Omental fat pad (tissue), 3 donors: ENCODE measurements at regions not wholly inside any gene's neighbourhood (a gene's known extent, or its start where the extent isn't known, plus 50 kb on each side); places are given as distances from the start of the nearest gene placed in this dataset.

Source experiments
- ATAC-seq: fragments of 150-250 bp; one replicate; pipeline ENCODE4 v1.9.1; 2016; ENCODE audit warnings: mild to moderate bottlenecking, moderate library complexity; ENCODE audit not compliant: low FRiP score
- DNase-seq: peaks from one replicate; pipeline ENCODE4 v3.0.0-alpha.2; 2019; ENCODE audit warnings: low spot score
- TF ChIP-seq, protein P1 (sequence below), 3 donors: fragments of 450-650 bp; IDR thresholded peaks; one replicate each; pipeline ENCODE4 v1.5.1; 2016 to 2017; ENCODE audit warnings: antibody characterized with exemption in 3 of 3, mild to moderate bottlenecking in 3 of 3, moderate library complexity in 2 of 3

DNA sequence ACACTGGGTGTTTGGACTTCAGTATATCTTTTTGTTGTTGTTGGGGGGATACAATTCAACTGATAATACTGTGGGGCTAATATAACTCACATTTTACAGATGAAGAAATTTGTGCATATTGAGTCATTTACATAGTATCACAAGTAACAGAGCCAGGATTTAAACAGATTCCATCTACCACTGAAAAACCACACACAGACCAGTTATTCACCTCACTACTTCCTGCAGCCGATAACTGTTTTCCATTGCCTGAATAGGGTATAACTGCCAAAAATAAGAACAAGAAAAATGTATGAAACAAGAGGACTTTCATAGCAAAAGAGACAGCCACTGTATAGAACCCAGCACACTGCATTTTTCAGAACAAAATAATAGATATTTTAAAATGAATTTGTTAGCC, 215.8 kb upstream of the CNTN6 start:
- TF ChIP-seq, protein P1, sequence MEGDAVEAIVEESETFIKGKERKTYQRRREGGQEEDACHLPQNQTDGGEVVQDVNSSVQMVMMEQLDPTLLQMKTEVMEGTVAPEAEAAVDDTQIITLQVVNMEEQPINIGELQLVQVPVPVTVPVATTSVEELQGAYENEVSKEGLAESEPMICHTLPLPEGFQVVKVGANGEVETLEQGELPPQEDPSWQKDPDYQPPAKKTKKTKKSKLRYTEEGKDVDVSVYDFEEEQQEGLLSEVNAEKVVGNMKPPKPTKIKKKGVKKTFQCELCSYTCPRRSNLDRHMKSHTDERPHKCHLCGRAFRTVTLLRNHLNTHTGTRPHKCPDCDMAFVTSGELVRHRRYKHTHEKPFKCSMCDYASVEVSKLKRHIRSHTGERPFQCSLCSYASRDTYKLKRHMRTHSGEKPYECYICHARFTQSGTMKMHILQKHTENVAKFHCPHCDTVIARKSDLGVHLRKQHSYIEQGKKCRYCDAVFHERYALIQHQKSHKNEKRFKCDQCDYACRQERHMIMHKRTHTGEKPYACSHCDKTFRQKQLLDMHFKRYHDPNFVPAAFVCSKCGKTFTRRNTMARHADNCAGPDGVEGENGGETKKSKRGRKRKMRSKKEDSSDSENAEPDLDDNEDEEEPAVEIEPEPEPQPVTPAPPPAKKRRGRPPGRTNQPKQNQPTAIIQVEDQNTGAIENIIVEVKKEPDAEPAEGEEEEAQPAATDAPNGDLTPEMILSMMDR (IDR thresholded peaks at IDR 0.05), result no peak
- no peak for ATAC-seq
- DNase-seq, result no peak

DNA sequence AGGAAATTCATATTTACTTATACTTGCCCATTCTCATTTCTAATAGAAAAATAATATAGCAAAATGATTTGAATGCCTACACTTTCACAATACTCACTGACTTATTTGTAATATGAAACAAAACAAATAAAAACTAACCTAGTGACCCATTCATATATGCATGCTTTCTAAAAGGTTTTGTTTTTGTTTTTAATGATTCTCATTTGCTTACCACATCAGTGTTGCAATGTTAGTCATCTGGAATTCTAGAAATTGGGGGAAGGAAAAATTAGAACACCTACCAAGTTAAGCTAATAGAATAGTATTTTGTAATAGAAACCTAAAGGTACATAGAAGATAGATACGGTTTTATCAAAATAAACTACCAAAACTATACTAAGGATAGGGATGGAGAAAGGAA, 214.1 kb upstream of the CNTN6 start:
- DNase-seq (no peak), ATAC-seq (no peak)
- TF ChIP-seq, protein P1 (IDR thresholded peaks at IDR 0.05), result no peak

DNA sequence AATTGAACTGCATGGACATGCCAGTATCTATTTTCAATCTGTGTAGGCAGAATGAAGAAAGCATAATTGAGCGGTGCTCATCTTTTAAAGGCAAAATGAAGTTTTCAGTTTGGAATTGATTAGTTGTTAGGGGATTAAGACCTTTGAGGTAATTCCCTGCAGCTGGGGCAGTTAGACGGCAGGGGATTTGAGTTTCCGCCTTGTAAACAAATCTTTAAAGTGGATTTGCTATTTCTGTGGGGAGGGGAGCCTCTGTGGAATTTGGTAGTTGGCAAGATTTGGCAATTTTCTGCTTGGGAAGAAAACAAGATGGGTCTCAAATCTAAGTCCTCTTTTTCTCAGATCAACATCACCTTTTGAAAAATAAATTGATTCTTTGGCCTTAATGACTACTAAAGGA, 212.5 kb upstream of the CNTN6 start:
- TF ChIP-seq, protein P1 (IDR thresholded peaks at IDR 0.05), result no peak
- ATAC-seq (no peak), DNase-seq (no peak)

DNA sequence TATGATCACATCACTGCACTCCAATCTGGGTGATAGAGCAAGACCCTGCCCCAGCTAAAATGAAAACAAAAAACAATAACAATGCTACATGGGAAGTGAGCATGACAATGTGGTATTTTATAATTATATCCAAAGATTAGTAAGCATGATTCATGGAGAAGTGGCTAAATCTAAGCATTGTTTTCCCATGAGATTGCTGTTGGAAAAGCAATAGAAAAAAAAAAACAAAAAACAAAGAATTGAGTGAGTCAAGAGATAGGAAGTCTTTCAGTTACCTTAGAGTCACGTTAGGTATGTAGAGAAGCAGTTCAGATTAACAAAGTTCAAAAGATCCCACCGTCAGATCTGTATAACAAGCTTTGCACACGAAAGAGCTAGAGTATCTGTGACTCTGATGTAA, 210.3 kb upstream of the CNTN6 start:
- TF ChIP-seq, protein P1 (IDR thresholded peaks at IDR 0.05), result no peak
- DNase-seq, result no peak
- ATAC-seq, result no peak

DNA sequence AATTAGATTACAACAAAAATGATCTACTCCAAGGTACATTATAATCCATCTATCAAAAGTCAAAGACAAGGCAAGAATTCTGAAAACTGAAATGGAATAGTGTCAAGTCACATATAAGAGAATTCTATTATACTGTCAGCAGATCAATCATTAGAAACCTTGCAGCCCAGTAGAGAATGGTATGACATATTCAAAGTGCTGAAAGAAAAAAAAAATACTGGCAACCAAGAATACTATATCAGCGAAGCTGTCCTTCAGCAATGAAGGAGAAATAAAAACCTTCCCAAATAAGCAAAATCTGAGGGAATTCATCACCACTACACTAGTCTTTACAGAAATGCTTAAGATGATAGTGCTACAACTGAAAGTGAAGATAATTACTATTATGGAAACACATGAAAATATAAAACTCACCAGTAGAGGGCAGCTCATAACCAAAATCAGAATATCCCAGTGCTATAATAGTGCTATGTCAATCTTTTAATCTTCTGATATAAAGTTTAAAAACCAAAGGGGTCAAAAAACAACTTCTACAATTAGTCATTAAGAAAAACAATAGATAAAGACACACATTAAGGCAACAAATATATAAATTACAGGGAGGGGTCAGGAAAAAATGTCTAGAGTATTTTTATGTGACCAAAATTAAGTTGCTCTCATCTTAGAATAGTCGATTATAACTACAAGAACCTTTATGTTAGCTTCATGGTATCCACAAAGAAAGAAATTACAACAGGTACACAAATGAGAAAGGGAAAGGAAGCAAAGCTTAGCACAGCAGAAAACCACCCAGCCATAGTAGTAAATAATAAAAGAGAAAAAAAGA, 190.7 kb upstream of the CNTN6 start:
- ATAC-seq, result no peak
- DNase-seq, result no peak
- TF ChIP-seq, protein P1 (IDR thresholded peaks at IDR 0.05), result no peak

DNA sequence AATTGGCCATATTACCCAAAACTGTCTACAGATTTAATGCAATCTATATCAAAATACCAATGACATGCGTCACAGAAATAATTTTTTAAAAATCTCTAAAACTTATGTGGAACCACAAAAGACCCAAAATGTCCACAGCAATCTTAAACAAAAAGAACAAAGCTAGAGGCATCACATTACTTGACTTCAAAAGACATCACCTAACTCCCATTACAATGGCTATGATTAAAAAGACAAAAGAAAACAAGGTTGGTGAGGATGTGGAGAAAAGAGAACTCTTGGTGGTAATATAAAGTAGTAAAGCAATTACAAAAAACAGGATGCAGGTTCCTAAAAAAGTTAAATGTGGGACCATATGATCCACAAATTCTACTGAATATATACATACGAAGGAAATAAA, 187.6 kb upstream of the CNTN6 start:
- TF ChIP-seq, protein P1 (IDR thresholded peaks at IDR 0.05), result no peak
- DNase-seq, result no peak
- ATAC-seq, result no peak

DNA sequence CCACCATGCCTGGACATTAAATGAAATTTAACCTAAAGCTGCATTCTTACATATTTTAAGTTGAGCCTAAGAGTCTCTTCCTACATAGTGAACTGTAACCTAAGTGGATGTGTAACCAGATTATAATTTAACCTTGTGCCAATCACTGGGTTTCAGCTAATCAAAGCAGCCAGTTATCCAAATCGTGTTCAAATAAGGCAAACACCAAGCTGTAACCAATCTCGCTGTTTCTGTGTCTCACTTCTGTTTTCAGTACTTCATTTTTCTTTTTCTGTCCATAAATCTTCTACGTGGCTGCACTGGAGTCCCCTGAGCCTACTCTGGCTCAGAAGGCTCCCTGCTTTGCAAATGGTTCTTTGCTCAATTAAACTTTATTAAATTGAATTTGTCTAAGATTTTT, 186.1 kb upstream of the CNTN6 start:
- TF ChIP-seq, protein P1 (IDR thresholded peaks at IDR 0.05), result no peak
- ATAC-seq, result no peak
- DNase-seq, result no peak
